Nephron progenitor cell (in vitro differentiated cells): ENCODE measurements at regions not wholly inside any gene's neighbourhood (a gene's known extent, or its start where the extent isn't known, plus 50 kb on each side); places are given as distances from the start of the nearest gene placed in this dataset.

Experiments
- DNase-seq: peaks from one replicate; pipeline ENCODE4 v3.0.0; 2021
- H3K27ac Mint-ChIP-seq: 2 replicates; pipeline ENCODE4 v1.8.0; 2021; ENCODE audit warnings: mild to moderate bottlenecking, moderate library complexity, mixed read lengths
- H3K27me3 Mint-ChIP-seq: 2 replicates; pipeline ENCODE4 v1.8.0; 2021; ENCODE audit warnings: mild to moderate bottlenecking, low read depth, mixed read lengths; ENCODE audit not compliant: poor library complexity
- H3K36me3 Mint-ChIP-seq: 2 replicates; pipeline ENCODE4 v1.8.0; 2021; ENCODE audit warnings: low read depth, mixed read lengths
- H3K4me1 Mint-ChIP-seq: 2 replicates; pipeline ENCODE4 v1.8.0; 2021; ENCODE audit warnings: mixed read lengths
- H3K4me3 Mint-ChIP-seq: 2 replicates; pipeline ENCODE4 v1.8.0; 2021; ENCODE audit warnings: mild to moderate bottlenecking, moderate library complexity, mixed read lengths
- H3K9me3 Mint-ChIP-seq: 2 replicates; pipeline ENCODE4 v1.8.0; 2021; ENCODE audit warnings: mild to moderate bottlenecking, moderate library complexity, mixed read lengths
- TF ChIP-seq, protein P1 (sequence below): fragments of 200-600 bp; sonication (generic); IDR thresholded peaks from 2 replicates; pipeline ENCODE4 v1.5.0; 2021; ENCODE audit warnings: antibody characterized with exemption

DNA sequence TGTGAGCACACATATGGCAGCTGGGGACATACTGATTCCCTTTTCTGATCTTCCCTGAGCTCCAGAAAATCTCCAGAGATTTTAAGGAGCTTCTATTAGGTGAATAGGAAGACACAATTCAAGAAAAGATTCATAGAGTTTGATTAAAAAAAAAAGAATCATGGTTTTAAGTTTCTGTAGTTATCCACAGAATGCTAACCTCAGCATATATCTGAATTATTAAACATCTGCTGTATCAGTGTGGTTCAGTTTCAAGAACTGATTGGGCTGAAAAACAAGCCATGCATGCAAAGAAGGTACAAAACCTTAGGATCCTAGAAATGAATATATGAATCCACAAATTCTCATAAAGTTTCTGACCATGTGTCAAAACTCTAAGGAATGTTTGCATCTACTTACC, 94.1 kb upstream of the ZNF438 start:
- H3K27ac Mint-ChIP-seq, result no peak overlapping the region
- TF ChIP-seq, protein P1, sequence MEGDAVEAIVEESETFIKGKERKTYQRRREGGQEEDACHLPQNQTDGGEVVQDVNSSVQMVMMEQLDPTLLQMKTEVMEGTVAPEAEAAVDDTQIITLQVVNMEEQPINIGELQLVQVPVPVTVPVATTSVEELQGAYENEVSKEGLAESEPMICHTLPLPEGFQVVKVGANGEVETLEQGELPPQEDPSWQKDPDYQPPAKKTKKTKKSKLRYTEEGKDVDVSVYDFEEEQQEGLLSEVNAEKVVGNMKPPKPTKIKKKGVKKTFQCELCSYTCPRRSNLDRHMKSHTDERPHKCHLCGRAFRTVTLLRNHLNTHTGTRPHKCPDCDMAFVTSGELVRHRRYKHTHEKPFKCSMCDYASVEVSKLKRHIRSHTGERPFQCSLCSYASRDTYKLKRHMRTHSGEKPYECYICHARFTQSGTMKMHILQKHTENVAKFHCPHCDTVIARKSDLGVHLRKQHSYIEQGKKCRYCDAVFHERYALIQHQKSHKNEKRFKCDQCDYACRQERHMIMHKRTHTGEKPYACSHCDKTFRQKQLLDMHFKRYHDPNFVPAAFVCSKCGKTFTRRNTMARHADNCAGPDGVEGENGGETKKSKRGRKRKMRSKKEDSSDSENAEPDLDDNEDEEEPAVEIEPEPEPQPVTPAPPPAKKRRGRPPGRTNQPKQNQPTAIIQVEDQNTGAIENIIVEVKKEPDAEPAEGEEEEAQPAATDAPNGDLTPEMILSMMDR, result no peak
- no peak overlapping the region for H3K4me3 Mint-ChIP-seq
- no peaks in the 10 kb centered on the region for H3K36me3 Mint-ChIP-seq
- H3K4me1 Mint-ChIP-seq, result peaks cover 13% of the 10 kb centered on the region
- DNase-seq, result no peak
- no peaks in the 10 kb centered on the region for H3K27me3 Mint-ChIP-seq
- no peaks in the 10 kb centered on the region for H3K9me3 Mint-ChIP-seq

DNA sequence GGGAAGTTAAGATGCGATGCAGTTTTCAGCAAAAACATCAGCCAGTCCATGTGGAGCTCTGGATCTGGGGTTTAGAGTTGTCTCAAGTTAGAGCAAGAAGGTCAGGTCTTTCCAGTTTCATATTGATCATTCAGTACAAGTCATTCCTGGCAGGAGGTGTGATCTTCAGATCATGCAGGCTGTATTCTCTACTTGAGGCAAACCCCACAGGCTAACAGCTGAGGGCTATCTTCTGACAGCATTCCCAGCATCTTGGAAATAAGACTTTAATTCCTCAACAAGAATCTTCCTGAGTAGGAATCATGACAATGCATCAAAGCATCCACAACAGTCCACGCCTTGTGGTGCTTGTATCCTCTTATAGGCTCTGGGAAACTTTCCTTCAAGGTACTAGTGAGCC, 94.9 kb upstream of the ZNF438 start:
- Mint-ChIP-seq H3K9me3 (no peaks in the 10 kb centered on the region), H3K4me3 (no peak overlapping the region), H3K4me1 (peaks cover 13% of the 10 kb centered on the region), H3K27me3 (no peaks in the 10 kb centered on the region), H3K36me3 (no peaks in the 10 kb centered on the region), H3K27ac (no peak overlapping the region)
- no peak for DNase-seq
- TF ChIP-seq, protein P1, result no peak

DNA sequence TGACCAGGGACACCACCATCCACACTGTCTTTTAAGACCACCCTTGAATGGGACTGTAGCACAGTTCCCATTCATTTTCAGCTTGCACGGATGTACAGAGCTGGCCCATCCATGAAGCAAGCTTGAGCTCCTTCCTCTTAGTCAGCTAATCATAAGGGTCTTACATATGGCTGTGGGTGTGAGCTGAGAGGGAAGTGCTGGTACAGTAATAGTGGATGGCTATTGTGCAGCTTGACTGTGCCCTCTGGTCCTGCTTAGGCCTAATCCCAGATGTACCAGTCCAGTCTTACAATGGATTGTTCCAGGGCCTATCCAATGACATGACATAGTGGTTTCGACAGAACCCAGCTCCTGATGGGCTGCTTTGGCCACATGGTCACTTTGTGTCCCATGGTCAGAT, 96.9 kb upstream of the ZNF438 start:
- no peak overlapping the region for H3K27ac Mint-ChIP-seq
- no peaks in the 10 kb centered on the region for H3K9me3 Mint-ChIP-seq
- H3K36me3 Mint-ChIP-seq, result no peaks in the 10 kb centered on the region
- no peak for DNase-seq
- peaks cover 26% of the 10 kb centered on the region for H3K4me1 Mint-ChIP-seq
- H3K27me3 Mint-ChIP-seq, result no peaks in the 10 kb centered on the region
- TF ChIP-seq, protein P1, result no peak
- H3K4me3 Mint-ChIP-seq, result no peak overlapping the region

DNA sequence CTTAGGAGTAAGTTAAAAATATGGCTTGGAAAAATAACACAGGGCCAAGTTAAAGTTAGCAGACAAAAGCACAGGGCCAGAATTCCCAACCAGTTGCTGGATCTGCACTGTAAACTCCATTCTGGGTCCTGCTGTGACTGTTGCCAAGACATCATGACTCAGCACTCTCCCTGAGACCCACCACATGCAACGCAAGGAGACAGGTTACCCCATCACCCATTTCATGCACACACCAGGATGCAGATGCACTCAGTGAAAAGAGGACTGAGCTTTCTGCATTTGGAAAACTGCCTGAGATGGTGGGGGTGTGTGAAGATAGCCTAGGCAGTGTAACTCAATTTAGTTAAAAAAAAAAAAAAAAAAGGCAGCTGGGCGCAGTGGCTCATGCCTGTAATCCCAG, 97.6 kb upstream of the ZNF438 start:
- no peaks in the 10 kb centered on the region for H3K9me3 Mint-ChIP-seq
- H3K4me3 Mint-ChIP-seq, result no peak overlapping the region
- H3K27ac Mint-ChIP-seq, result no peak overlapping the region
- H3K36me3 Mint-ChIP-seq, result no peaks in the 10 kb centered on the region
- TF ChIP-seq, protein P1, result no peak
- H3K4me1 Mint-ChIP-seq, result peaks cover 27% of the 10 kb centered on the region
- DNase-seq, result no peak
- H3K27me3 Mint-ChIP-seq, result no peaks in the 10 kb centered on the region

DNA sequence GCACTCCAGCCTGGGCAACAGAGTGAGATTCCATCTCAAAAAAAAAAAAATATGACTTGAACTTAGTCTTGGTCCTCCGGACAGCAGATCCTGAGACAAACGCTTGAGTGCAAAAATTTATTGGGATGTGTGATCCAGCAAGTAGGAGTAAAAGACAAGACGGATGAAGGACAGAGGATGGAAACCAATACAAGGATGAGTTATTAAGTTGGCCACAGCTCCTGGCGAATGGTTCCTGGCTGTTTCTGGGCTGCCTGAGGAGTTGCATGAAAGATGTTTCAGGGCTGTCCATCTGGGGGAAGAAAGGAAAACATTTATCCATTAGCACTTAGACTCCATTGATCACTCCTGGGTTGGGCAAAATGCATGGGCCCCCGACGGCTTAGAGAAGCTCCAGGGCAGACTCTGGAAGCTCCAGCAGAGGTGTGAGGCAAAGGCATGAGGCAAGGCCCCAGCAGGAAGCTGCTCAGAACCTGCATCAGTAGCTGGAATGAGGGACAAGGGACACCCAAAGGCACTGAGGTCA, 98.3 kb upstream of the ZNF438 start:
- H3K9me3 Mint-ChIP-seq, result no peaks in the 10 kb centered on the region
- no peaks in the 10 kb centered on the region for H3K36me3 Mint-ChIP-seq
- no peak for DNase-seq
- H3K4me3 Mint-ChIP-seq, result no peak overlapping the region
- TF ChIP-seq, protein P1, result no peak
- H3K27me3 Mint-ChIP-seq, result no peaks in the 10 kb centered on the region
- H3K4me1 Mint-ChIP-seq, result peaks cover 33% of the 10 kb centered on the region
- H3K27ac Mint-ChIP-seq, result peak overlapping the region; percentile 84

DNA sequence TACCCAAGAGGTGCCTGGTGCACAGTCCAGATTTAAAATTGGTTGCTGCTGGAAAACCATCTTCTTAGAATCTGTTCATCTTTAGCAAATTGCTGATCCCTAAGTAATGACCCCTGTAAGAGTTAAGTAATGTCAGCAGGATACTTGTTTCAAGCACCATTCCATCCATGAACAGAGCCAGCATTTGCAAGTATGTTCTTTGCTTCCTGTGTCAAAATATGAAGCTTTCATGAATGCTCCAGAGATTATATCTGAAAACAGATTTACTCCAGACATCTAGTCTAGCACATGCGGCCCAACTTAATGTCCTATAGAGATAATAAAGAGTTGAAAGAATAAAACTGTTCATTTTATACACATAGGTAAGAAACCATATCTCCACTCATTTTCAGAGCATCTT, 98.7 kb upstream of the ZNF438 start:
- Mint-ChIP-seq H3K4me3 (no peak overlapping the region), H3K36me3 (no peaks in the 10 kb centered on the region), H3K27ac (no peak overlapping the region), H3K9me3 (no peaks in the 10 kb centered on the region), H3K27me3 (no peaks in the 10 kb centered on the region), H3K4me1 (peaks cover 38% of the 10 kb centered on the region)
- no peak for DNase-seq
- TF ChIP-seq, protein P1, result no peak
